ENCODE measurements at regions not wholly inside any gene's neighbourhood (a gene's known extent, or its start where the extent isn't known, plus 50 kb on each side); places are given as distances from the start of the nearest gene placed in this dataset.

- DNase-seq (no peak), ATAC-seq (no peak)
- no peak overlapping the region for H3K4me3 Mint-ChIP-seq
- peaks cover 3% of the 10 kb centered on the region for H3K36me3 Mint-ChIP-seq (ENCODE audit: low read depth)
- H3K9me3 ChIP-seq (ENCODE audit: control insufficient read depth, low read length, poor library complexity, severe bottlenecking) = no peaks in the 10 kb centered on the region
- no peak overlapping the region for H3K27ac Mint-ChIP-seq
- peaks cover 2% of the 10 kb centered on the region for H3K4me1 Mint-ChIP-seq
- H3K27me3 Mint-ChIP-seq = peaks cover 63% of the 10 kb centered on the region
Measured at GRCh38 chr5:2128686-2129355, 246.1 kb upstream of the IRX4 start.

GRCh38 chr5:2126512-2126911 lies 243.8 kb upstream of the IRX4 start:
- no peaks in the 10 kb centered on the region for H3K4me1 Mint-ChIP-seq
- H3K36me3 Mint-ChIP-seq (ENCODE audit: low read depth) = peaks cover 3% of the 10 kb centered on the region
- no peak overlapping the region for H3K27ac Mint-ChIP-seq
- DNase-seq = no peak
- H3K4me3 Mint-ChIP-seq = no peak overlapping the region
- H3K27me3 Mint-ChIP-seq = peaks cover 59% of the 10 kb centered on the region
- H3K9me3 ChIP-seq (ENCODE audit: control insufficient read depth, low read length, poor library complexity, severe bottlenecking) = no peaks in the 10 kb centered on the region
- no peak for ATAC-seq

- peaks cover 55% of the 10 kb centered on the region for H3K27me3 Mint-ChIP-seq
- no peak overlapping the region for H3K27ac Mint-ChIP-seq
- ATAC-seq (no peak), DNase-seq (no peak)
- peaks cover 3% of the 10 kb centered on the region for H3K36me3 Mint-ChIP-seq (ENCODE audit: low read depth)
- no peak overlapping the region for H3K4me3 Mint-ChIP-seq
- H3K4me1 Mint-ChIP-seq = no peaks in the 10 kb centered on the region
- H3K9me3 ChIP-seq (ENCODE audit: control insufficient read depth, low read length, poor library complexity, severe bottlenecking) = no peaks in the 10 kb centered on the region
Measured at GRCh38 chr5:2125901-2126265, 243.2 kb upstream of the IRX4 start.

- Mint-ChIP-seq H3K36me3 (ENCODE audit: low read depth) (peaks cover 3% of the 10 kb centered on the region), H3K4me1 (no peaks in the 10 kb centered on the region), H3K4me3 (no peak overlapping the region), H3K27me3 (peaks cover 51% of the 10 kb centered on the region), H3K27ac (no peak overlapping the region)
- ATAC-seq = no peak
- no peak for DNase-seq
- H3K9me3 ChIP-seq (ENCODE audit: control insufficient read depth, low read length, poor library complexity, severe bottlenecking) = no peaks in the 10 kb centered on the region
Measured at GRCh38 chr5:2125171-2125900, 242.6 kb upstream of the IRX4 start.

- ATAC-seq (no peak), DNase-seq (no peak)
- no peaks in the 10 kb centered on the region for H3K9me3 ChIP-seq (ENCODE audit: control insufficient read depth, low read length, poor library complexity, severe bottlenecking)
- Mint-ChIP-seq H3K36me3 (ENCODE audit: low read depth) (peaks cover 3% of the 10 kb centered on the region), H3K27me3 (peaks cover 44% of the 10 kb centered on the region), H3K4me3 (no peak overlapping the region), H3K4me1 (no peaks in the 10 kb centered on the region), H3K27ac (no peak overlapping the region)
Measured at GRCh38 chr5:2124434-2125170, 241.9 kb upstream of the IRX4 start.

GRCh38 chr5:2123874-2124273 lies 241.1 kb upstream of the IRX4 start:
- DNase-seq (no peak), ATAC-seq (no peak)
- Mint-ChIP-seq H3K27me3 (peaks cover 42% of the 10 kb centered on the region), H3K36me3 (ENCODE audit: low read depth) (peaks cover 3% of the 10 kb centered on the region), H3K27ac (no peak overlapping the region), H3K4me1 (no peaks in the 10 kb centered on the region), H3K4me3 (no peak overlapping the region)
- H3K9me3 ChIP-seq (ENCODE audit: control insufficient read depth, low read length, poor library complexity, severe bottlenecking) = no peaks in the 10 kb centered on the region

- H3K27ac Mint-ChIP-seq = no peak overlapping the region
- ATAC-seq (no peak), DNase-seq (no peak)
- H3K36me3 Mint-ChIP-seq (ENCODE audit: low read depth) = no peaks in the 10 kb centered on the region
- no peak overlapping the region for H3K4me3 Mint-ChIP-seq
- H3K4me1 Mint-ChIP-seq = no peaks in the 10 kb centered on the region
- H3K27me3 Mint-ChIP-seq = peaks cover 32% of the 10 kb centered on the region
- no peaks in the 10 kb centered on the region for H3K9me3 ChIP-seq (ENCODE audit: control insufficient read depth, low read length, poor library complexity, severe bottlenecking)
Measured at GRCh38 chr5:2120361-2120760, 237.6 kb upstream of the IRX4 start.

- Mint-ChIP-seq H3K4me3 (no peak overlapping the region), H3K27me3 (peaks cover 33% of the 10 kb centered on the region), H3K4me1 (no peaks in the 10 kb centered on the region), H3K27ac (no peak overlapping the region), H3K36me3 (ENCODE audit: low read depth) (no peaks in the 10 kb centered on the region)
- H3K9me3 ChIP-seq (ENCODE audit: control insufficient read depth, low read length, poor library complexity, severe bottlenecking) = no peaks in the 10 kb centered on the region
- ATAC-seq (no peak), DNase-seq (no peak)
Measured at GRCh38 chr5:2119573-2119972, 236.8 kb upstream of the IRX4 start.

- Mint-ChIP-seq H3K27ac (no peak overlapping the region), H3K4me1 (no peaks in the 10 kb centered on the region), H3K4me3 (no peak overlapping the region), H3K27me3 (peaks cover 18% of the 10 kb centered on the region), H3K36me3 (ENCODE audit: low read depth) (no peaks in the 10 kb centered on the region)
- ATAC-seq (no peak), DNase-seq (no peak)
- no peaks in the 10 kb centered on the region for H3K9me3 ChIP-seq (ENCODE audit: control insufficient read depth, low read length, poor library complexity, severe bottlenecking)
Measured at GRCh38 chr5:2113348-2114131, 230.8 kb upstream of the IRX4 start.

- Mint-ChIP-seq H3K4me1 (no peaks in the 10 kb centered on the region), H3K36me3 (ENCODE audit: low read depth) (no peaks in the 10 kb centered on the region)
- H3K9me3 ChIP-seq (ENCODE audit: control insufficient read depth, low read length, poor library complexity, severe bottlenecking) = no peaks in the 10 kb centered on the region
Measured at GRCh38 chr5:2112173-2113025, 229.7 kb upstream of the IRX4 start.

GRCh38 chr5:2111569-2112105 lies 228.9 kb upstream of the IRX4 start:
- ATAC-seq = no peak
- Mint-ChIP-seq H3K36me3 (ENCODE audit: low read depth) (no peaks in the 10 kb centered on the region), H3K27me3 (peaks cover 10% of the 10 kb centered on the region), H3K4me1 (no peaks in the 10 kb centered on the region), H3K27ac (no peak overlapping the region), H3K4me3 (no peak overlapping the region)
- no peak for DNase-seq
- H3K9me3 ChIP-seq (ENCODE audit: control insufficient read depth, low read length, poor library complexity, severe bottlenecking) = no peaks in the 10 kb centered on the region

More at GRCh38 chr5:2112173-2113025, 229.7 kb upstream of the IRX4 start:
- Mint-ChIP-seq H3K27me3 (peaks cover 10% of the 10 kb centered on the region), H3K4me3 (no peak overlapping the region), H3K27ac (no peak overlapping the region)
- ATAC-seq = no peak
- DNase-seq = no peak

GRCh38 chr5:2110934-2111462 lies 228.3 kb upstream of the IRX4 start:
- ATAC-seq = no peak

More at GRCh38 chr5:2110934-2111462, 228.3 kb upstream of the IRX4 start:
- no peaks in the 10 kb centered on the region for H3K36me3 Mint-ChIP-seq (ENCODE audit: low read depth)
- no peaks in the 10 kb centered on the region for H3K4me1 Mint-ChIP-seq
- no peaks in the 10 kb centered on the region for H3K9me3 ChIP-seq (ENCODE audit: control insufficient read depth, low read length, poor library complexity, severe bottlenecking)
- H3K27ac Mint-ChIP-seq = no peak overlapping the region
- peaks cover 10% of the 10 kb centered on the region for H3K27me3 Mint-ChIP-seq
- no peak overlapping the region for H3K4me3 Mint-ChIP-seq
- no peak for DNase-seq

Measured in T-helper 17 cell (primary cell).